Thyroid gland (tissue), 4 donors: ENCODE measurements at regions not wholly inside any gene's neighbourhood (a gene's known extent, or its start where the extent isn't known, plus 50 kb on each side); places are given as distances from the start of the nearest gene placed in this dataset.

ENCODE experiments used
- DNase-seq, 2 donors: peaks; one replicate each; pipeline ENCODE4 v3.0.0-alpha.2; 2019
- H3K27ac ChIP-seq, 3 donors: fragments of 200-600 bp; sonication (generic); 1 replicate in 2 of 3; 2 replicates in 1 of 3; pipeline ENCODE4 v1.5.1; 2016 to 2019; ENCODE audit warnings: mild to moderate bottlenecking in 1 of 3, moderate library complexity in 1 of 3
- H3K27me3 ChIP-seq: fragments of 200-600 bp; sonication (generic); one replicate; pipeline ENCODE4 v1.5.1; 2019
- H3K36me3 ChIP-seq, 2 donors: fragments of 200-600 bp; sonication (generic); one replicate each; pipeline ENCODE4 v1.5.1; 2016 to 2019
- H3K4me1 ChIP-seq, 2 donors: fragments of 200-600 bp; sonication (generic); one replicate each; pipeline ENCODE4 v1.5.1; 2017 to 2019
- H3K4me3 ChIP-seq, 3 donors: fragments of 200-600 bp; sonication (generic); replicated peaks in 1 of 3; 1 replicate in 2 of 3; 2 replicates in 1 of 3; pipeline ENCODE4 v1.5.1; 2016; ENCODE audit warnings: mild to moderate bottlenecking in 1 of 3
- H3K9me3 ChIP-seq: fragments of 200-600 bp; sonication (generic); one replicate; pipeline ENCODE4 v1.5.1; 2017
- POLR2A ChIP-seq, 2 donors: fragments of 450-650 bp; IDR thresholded peaks; one replicate each; pipeline ENCODE4 v1.6.1; 2017; ENCODE audit warnings: antibody characterized with exemption in 2 of 2, mild to moderate bottlenecking in 2 of 2, moderate library complexity in 1 of 2
- WGBS, 2 donors: methylation state at CpG; one replicate each; pipeline ENCODE4 v1.1.5; 2017; 5-methylcytosine and 5-hydroxymethylcytosine counted together
- intact Hi-C: fragments of 100-400 bp; cut with DNase I; formaldehyde crosslinking; loops from one replicate; pipeline ENCODE4 v1.15.1; 2023
- TF ChIP-seq, protein P1 (sequence below), 6 experiments: fragments of 200-600 bp in 3 of 6; fragments of 450-650 bp in 3 of 6; sonication (generic) in 3 of 6; IDR thresholded peaks; one replicate each; pipeline ENCODE4 v1.5.1; 2016 to 2019; ENCODE audit warnings: antibody characterized with exemption in 6 of 6, mild to moderate bottlenecking in 2 of 6, inconsistent platforms in 1 of 6, moderate library complexity in 1 of 6

DNA sequence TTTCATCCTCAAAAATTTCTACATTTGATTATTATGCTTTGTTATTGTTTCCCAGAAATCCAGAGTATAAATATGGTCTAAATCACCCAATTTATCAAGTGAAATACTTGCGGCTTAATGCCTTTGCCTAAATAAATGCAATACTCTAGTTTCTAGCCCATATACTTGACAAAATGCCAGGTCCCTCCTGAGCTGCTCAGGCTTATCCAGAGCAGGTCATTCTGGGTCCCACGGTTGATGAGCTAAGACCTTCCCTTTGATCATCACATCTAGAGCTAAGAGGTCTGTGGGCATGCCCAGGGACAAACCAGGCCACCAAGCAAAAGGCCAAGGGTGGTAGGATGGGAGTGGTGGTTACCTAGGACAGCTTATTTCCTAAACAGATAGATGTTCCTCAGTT, 180.1 kb downstream of the SMIM20 start:
- WGBS, 2 donors, result 49 to 52% methylated on average over 2 of the region's 2 CpGs
- TF ChIP-seq, protein P1, sequence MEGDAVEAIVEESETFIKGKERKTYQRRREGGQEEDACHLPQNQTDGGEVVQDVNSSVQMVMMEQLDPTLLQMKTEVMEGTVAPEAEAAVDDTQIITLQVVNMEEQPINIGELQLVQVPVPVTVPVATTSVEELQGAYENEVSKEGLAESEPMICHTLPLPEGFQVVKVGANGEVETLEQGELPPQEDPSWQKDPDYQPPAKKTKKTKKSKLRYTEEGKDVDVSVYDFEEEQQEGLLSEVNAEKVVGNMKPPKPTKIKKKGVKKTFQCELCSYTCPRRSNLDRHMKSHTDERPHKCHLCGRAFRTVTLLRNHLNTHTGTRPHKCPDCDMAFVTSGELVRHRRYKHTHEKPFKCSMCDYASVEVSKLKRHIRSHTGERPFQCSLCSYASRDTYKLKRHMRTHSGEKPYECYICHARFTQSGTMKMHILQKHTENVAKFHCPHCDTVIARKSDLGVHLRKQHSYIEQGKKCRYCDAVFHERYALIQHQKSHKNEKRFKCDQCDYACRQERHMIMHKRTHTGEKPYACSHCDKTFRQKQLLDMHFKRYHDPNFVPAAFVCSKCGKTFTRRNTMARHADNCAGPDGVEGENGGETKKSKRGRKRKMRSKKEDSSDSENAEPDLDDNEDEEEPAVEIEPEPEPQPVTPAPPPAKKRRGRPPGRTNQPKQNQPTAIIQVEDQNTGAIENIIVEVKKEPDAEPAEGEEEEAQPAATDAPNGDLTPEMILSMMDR (IDR thresholded peaks at IDR 0.05), result no peak
- TF ChIP-seq POLR2A (IDR thresholded peaks at IDR 0.05), result no peak
- no peaks in the 10 kb centered on the region for H3K36me3 ChIP-seq
- no peaks in the 10 kb centered on the region for H3K27me3 ChIP-seq
- H3K4me3 ChIP-seq, result no peak overlapping the region
- no peaks in the 10 kb centered on the region for H3K9me3 ChIP-seq
- H3K27ac ChIP-seq, result no peak overlapping the region
- DNase-seq, result no peak
- intact Hi-C loops, result no loop called here
- H3K4me1 ChIP-seq, result no peaks in the 10 kb centered on the region

DNA sequence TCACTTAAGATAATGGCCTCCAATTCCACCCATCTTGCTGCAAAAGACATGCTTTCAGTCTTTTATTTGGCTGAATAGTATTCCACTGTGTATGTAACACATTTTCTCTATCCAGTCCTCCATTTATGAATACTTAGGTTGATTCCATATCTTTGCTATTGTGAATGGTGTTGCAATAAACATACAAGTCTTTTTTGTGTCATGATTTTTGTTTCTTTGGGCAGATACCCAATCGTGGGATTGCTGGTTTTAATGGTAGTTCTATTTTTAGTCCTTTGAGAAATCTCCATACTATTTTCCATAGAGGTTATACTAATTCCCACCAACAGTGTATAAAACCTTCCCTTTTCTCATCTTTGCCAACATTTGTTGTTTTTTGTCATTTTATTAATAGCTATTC, 180.9 kb downstream of the SMIM20 start:
- TF ChIP-seq, protein P1 (IDR thresholded peaks at IDR 0.05), result no peak
- TF ChIP-seq POLR2A (IDR thresholded peaks at IDR 0.05), result no peak
- intact Hi-C loops, result no loop called here
- 76 to 85% methylated on average over 1 of the region's 1 CpG for WGBS, 2 donors

DNA sequence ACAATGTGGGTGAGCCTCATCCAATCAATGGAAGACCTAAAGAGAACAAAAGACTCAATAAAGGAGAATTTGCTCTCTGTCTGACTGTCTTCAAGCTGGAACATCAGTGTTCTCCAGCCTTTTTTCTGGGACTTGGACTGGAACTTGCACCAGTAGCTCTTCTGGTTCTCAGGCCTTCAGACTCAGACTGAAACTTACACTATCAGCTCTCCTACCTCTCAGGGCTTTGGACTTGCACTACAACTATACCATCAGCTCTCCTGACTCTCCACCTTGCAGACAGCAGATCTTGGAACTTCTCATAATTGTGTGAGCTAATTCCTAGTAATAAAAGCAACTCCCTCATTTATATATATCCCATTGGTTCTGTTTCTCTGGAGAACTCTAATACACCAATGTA, 185.9 kb downstream of the SMIM20 start:
- H3K4me3 ChIP-seq, result no peak overlapping the region
- H3K9me3 ChIP-seq, result no peaks in the 10 kb centered on the region
- no peaks in the 10 kb centered on the region for H3K36me3 ChIP-seq
- intact Hi-C loops, result no loop called here
- H3K27me3 ChIP-seq, result no peaks in the 10 kb centered on the region
- TF ChIP-seq, protein P1 (IDR thresholded peaks at IDR 0.05), result no peak
- no peak for TF ChIP-seq POLR2A (IDR thresholded peaks at IDR 0.05)
- DNase-seq, result no peak
- peaks cover 0 to 2% of the 10 kb centered on the region in 2 donors for H3K4me1 ChIP-seq
- H3K27ac ChIP-seq, result no peak overlapping the region

More for the DNA sequence above, 180.9 kb downstream of the SMIM20 start:
- Histone ChIP-seq H3K36me3 (no peaks in the 10 kb centered on the region), H3K4me3 (no peak overlapping the region), H3K4me1 (no peaks in the 10 kb centered on the region), H3K27me3 (no peaks in the 10 kb centered on the region), H3K27ac (no peak overlapping the region), H3K9me3 (no peaks in the 10 kb centered on the region)
- no peak for DNase-seq

DNA sequence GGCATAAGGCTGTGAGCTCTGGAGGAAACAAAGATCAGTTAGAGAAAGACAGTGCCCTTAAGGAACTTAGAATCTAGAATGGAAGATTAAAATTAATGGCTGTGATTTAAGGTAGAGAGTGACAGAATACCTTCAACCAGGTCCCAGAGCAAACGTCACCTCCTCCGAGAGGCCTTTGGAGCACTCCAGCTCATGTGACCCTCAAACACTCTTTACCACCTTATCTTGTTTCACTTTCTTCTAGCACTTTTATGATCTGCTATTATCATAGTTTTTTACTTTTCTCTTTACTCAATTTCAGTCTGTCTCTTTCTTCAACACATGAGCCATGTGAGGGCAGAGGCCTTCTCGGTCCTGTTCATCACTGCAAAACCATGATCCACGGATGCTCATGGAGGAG, 187.0 kb downstream of the SMIM20 start:
- intact Hi-C loops, result no loop called here
- H3K36me3 ChIP-seq, result no peaks in the 10 kb centered on the region
- WGBS, 2 donors, result 96% methylated on average over 4 of the region's 4 CpGs

DNA sequence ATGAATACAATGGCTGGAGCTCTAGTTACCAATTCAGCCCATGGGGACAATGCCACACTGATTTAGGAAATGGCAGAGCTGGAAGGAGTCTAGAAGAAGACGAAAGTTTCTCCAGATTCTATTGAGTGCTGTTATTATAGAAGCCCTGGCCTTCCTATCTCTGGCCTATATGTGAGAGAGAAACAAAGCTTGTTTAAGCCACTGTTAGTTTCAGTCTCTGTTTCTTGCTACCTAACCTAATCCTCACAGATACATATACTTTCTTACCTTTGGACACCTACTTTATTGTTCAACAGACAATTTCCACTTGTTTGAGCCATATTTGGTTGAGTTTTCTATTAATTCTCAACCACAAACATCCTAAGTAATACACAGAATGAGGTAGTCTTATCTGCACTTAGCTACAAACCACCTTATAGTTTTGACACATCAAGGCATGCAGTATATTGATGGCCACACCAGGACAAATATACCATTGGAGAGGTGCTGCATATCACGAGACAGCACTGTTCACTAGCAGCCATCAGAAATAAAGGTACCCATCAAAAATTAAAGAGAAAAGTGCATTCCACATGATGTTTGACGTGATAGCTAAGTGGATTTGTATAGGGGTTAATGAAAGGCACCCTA, 190.2 kb downstream of the SMIM20 start:
- no peaks in the 10 kb centered on the region for H3K27me3 ChIP-seq
- H3K4me3 ChIP-seq, result no peak overlapping the region
- TF ChIP-seq, protein P1 (IDR thresholded peaks at IDR 0.05), result no peak
- no peak for TF ChIP-seq POLR2A (IDR thresholded peaks at IDR 0.05)
- DNase-seq, result no peak
- 97 to 98% methylated on average over 3 of the region's 3 CpGs for WGBS, 2 donors
- no peak overlapping the region for H3K27ac ChIP-seq
- intact Hi-C loops, result no loop called here
- peaks cover 6 to 8% of the 10 kb centered on the region in 2 donors for H3K4me1 ChIP-seq
- H3K36me3 ChIP-seq, result no peaks in the 10 kb centered on the region
- no peaks in the 10 kb centered on the region for H3K9me3 ChIP-seq

More for the DNA sequence above, 187.0 kb downstream of the SMIM20 start:
- no peaks in the 10 kb centered on the region for H3K27me3 ChIP-seq
- DNase-seq, result no peak
- peaks cover 6 to 8% of the 10 kb centered on the region in 2 donors for H3K4me1 ChIP-seq
- no peaks in the 10 kb centered on the region for H3K9me3 ChIP-seq
- no peak for TF ChIP-seq POLR2A (IDR thresholded peaks at IDR 0.05)
- TF ChIP-seq, protein P1 (IDR thresholded peaks at IDR 0.05), result no peak
- H3K4me3 ChIP-seq, result no peak overlapping the region
- H3K27ac ChIP-seq, result no peak overlapping the region
